Activated CD4-positive, alpha-beta T cell treated with anti-CD3 and anti-CD28 coated beads for 24 hours (primary cell): ENCODE measurements at regions not wholly inside any gene's neighbourhood (a gene's known extent, or its start where the extent isn't known, plus 50 kb on each side); places are given as distances from the start of the nearest gene placed in this dataset.

Source experiments
- DNase-seq, 2 donors: peaks; one replicate each; pipeline ENCODE4 v3.0.0-alpha.2; 2020; ENCODE audit warnings: low read depth in 2 of 2

- no peak for DNase-seq
Observed at GRCh38 chr12:82040987-82041743, 282.0 kb upstream of the PPFIA2 start.

GRCh38 chr12:82034769-82035168 is 275.6 kb upstream of the PPFIA2 start:
- no peak for DNase-seq

- DNase-seq: no peak
Observed at GRCh38 chr12:82029936-82030335, 270.8 kb upstream of the PPFIA2 start.

- no peak for DNase-seq
Observed at GRCh38 chr12:82028772-82029171, 269.6 kb upstream of the PPFIA2 start.

GRCh38 chr12:82027612-82028011 is 268.5 kb upstream of the PPFIA2 start:
- no peak for DNase-seq

- no peak for DNase-seq
Observed at GRCh38 chr12:82025462-82025861, 266.3 kb upstream of the PPFIA2 start.

- DNase-seq: no peak
Observed at GRCh38 chr12:82019533-82019932, 260.4 kb upstream of the PPFIA2 start.

- DNase-seq: no peak
Observed at GRCh38 chr12:82015623-82016347, 256.6 kb upstream of the PPFIA2 start.

- DNase-seq: no peak
Observed at GRCh38 chr12:82012176-82012575, 253.0 kb upstream of the PPFIA2 start.

- DNase-seq: no peak
Observed at GRCh38 chr12:82009524-82009923, 250.4 kb upstream of the PPFIA2 start.

GRCh38 chr12:82008251-82008650 is 249.1 kb upstream of the PPFIA2 start:
- no peak for DNase-seq

GRCh38 chr12:81998761-81999378 is 239.7 kb upstream of the PPFIA2 start:
- DNase-seq: no peak

- DNase-seq: no peak
Observed at GRCh38 chr12:81992461-81992860, 233.3 kb upstream of the PPFIA2 start.

- DNase-seq: no peak
Observed at GRCh38 chr12:81991868-81992267, 232.7 kb upstream of the PPFIA2 start.

- no peak for DNase-seq
Observed at GRCh38 chr12:81988362-81988761, 229.2 kb upstream of the PPFIA2 start.

GRCh38 chr12:81987371-81987770 is 228.2 kb upstream of the PPFIA2 start:
- DNase-seq: no peak

GRCh38 chr12:81976661-81977060 is 217.5 kb upstream of the PPFIA2 start:
- no peak for DNase-seq

GRCh38 chr12:81974762-81975161 is 215.6 kb upstream of the PPFIA2 start:
- DNase-seq: no peak

- DNase-seq: no peak
Observed at GRCh38 chr12:81968421-81968820, 209.3 kb upstream of the PPFIA2 start.

- DNase-seq: no peak
Observed at GRCh38 chr12:81963636-81964035, 204.5 kb upstream of the PPFIA2 start.

GRCh38 chr12:81963026-81963425 is 203.9 kb upstream of the PPFIA2 start:
- no peak for DNase-seq

- no peak for DNase-seq
Observed at GRCh38 chr12:81962126-81962856, 203.1 kb upstream of the PPFIA2 start.
